Activated CD4-positive, alpha-beta T cell treated with anti-CD3 and anti-CD28 coated beads, Interleukin-10, Interleukin-2, amounts not matched to agents 100 ng/mL and 50 ng/mL, durations not matched to agents 16 hours and 8 hours (primary cell): ENCODE measurements at regions not wholly inside any gene's neighbourhood (a gene's known extent, or its start where the extent isn't known, plus 50 kb on each side); places are given as distances from the start of the nearest gene placed in this dataset.

Experiments
- DNase-seq: peaks from one replicate; pipeline ENCODE4 v3.0.0-alpha.2; 2020

DNA sequence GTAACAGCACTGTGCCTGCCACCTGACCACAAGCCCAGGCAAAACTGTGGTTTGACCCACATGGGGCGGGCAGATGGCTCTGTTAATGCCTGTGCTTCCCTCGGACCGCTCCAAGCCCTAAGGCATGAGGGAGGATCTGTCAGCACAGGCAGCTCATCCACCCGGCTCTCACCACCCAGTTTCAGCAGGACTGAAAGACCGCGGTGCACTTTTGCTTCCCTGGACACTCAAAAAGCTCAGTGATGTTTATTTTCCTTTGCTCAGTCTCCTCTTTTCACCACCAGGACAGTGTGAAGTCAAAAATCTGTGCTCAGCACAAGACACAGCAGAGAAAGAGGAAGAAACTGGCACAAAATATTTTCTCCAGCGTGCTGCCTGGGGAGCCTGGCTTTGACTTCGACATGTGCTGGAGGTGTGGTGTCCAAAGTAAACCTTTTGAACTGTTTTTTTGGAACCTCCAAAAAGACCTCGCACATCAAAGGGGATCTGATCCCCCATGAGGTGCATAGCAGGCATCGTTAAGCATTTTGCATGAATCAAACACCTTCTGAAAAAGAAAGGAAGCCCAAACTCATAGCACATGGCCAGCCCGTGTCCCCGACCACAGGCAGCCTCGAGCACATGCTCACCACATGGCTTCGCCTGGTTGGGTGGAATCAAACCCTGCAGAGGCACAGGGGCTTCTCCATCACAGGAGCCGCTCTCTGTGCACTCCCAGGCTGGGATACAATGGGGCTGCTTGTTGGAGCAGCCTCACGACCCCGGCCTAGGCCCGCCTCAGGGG lies 441.7 kb upstream of the JARID2 start:
- DNase-seq: no peak

DNA sequence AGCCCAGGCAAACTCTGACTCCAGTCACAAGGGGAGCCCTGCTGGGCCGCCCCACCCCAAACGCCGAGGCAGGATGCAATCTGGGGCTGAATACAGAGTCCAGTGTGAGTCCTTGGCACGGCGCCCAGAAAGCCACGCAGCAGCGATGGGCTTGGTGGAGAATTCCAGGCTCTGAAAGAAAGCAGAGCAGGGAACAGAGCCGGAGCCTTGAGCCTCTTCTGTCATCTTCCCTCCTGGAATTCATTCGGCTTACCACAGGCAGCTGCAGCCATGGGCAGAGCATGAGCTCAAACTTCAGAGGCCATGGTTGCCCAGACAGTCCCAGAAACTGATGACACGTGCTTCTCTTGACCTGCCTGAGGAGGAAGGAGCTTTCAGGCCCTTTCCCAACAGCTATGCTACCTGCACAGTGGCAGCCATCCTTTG lies 441.1 kb upstream of the JARID2 start:
- DNase-seq: no peak

DNA sequence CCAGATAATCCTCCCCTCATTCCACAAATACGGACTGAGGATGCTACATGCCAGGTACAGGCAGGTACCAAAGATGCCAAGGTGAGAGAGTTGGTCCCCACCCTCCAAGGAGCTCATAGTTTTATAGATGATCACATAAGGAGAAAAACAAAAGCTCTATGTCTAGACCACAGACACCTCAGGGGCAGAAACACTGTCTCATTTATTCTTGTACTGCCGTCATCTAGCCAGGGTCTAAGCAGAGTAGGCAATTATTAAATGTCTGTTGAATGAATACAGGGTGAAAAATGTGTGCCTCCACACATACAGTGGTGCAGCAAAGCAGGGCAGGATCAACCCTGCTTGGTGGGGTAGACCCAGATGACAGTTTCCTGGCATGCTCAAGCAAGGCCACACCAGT lies 439.8 kb upstream of the JARID2 start:
- DNase-seq: no peak

DNA sequence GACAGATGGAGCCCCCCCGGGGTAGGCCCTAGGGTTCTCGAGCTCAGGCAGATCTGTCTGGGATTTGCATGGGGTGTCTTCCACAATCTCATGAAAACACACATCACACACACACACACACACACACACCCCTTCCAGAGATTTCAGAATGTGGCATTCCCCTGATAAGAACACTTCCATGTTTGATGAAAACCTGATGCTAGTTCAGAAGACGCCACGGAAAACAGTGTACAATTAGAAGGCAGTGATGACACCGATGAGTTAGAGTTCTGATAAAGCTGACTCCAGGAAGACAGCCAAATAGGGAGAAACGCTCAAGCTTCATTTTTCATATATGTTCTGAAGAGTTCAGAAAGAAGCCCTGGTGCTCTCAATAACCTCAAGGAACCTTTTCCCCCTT lies 438.7 kb upstream of the JARID2 start:
- no peak for DNase-seq

DNA sequence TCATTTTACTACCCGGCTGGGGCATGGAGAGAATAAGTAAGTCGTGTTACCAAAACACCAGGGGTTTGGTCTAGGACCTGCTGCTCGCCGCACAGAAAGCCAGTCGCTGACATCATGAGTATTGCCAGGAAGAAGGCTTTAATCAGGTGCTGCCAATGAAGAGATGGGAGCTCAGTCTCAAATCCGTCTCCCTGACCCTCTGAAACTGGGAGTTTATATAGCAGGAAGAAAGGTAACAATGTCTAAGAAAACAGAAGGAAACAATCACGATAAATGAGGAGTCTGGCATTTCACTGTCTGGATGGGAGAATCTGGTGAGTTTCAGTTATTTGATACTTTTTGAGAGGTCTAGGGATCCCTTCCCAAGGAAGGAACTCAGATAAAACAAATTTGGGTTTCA lies 437.9 kb upstream of the JARID2 start:
- DNase-seq: no peak

DNA sequence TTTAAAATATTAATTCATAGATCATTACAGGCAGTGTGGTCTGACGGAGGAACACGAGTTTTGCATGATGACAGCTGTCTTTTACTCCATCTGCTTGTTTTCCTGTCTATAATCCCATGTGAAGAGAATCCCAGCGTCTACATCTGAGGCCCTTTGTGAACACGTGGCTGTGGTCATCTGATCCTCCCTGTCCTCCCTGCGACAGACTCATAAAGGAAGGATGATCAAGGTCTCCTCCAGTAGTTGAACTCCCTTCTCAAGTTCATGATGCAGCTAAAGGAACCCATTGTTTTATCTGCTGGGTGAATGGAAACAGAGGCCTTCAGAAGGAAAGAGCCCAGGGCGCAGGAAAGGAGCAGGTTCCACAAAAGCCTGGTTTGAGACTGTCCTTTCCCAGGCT lies 435.8 kb upstream of the JARID2 start:
- no peak for DNase-seq

DNA sequence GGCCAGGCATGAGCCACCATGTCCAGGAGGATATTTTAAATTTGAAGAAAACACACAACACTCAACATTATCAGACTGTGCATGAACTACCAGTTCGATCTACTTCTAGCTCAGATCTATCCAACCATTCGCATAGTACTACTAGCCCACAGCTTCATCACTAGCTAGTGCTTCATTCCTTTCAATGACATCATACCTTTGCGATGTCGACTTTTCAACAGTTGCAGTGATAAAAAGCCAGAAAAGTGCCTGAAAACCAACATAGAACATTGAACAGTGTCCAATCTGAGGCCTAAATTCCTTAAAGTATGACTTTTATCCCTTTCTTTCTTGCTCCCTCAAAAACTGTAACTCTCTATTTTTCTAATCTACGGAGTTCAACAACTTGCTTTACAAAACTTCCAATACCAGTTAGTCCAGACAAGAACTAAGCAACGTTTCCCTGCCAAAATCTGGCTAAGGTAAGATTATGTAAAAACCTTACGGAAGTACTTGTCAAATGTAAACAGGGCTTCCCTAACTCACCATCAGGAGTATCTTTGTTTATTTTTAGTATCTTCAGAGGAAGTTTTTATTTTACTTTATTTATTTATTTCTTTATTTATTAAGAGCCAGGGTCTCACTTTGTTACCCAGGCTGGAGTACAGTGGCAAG lies 434.0 kb upstream of the JARID2 start:
- DNase-seq: no peak

DNA sequence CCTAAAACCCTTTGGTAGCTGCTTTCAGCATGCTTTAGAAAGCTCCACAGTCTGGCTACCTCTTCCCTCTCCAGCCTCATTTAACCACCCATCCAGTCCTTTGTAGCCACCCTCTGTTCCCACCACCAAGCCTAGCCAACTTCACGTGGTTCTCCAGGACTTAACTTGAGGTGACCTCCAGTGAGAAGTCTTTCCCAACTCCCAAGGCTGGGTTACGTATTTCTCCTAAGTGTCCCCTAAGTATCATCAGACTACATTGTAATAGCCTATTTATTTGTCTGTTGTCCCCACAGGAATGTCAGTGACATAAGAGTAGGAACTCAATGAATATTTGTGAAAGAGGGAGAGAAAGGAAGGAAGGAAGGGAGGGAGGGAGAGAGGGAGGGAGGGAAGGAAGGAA lies 431.9 kb upstream of the JARID2 start:
- no peak for DNase-seq

DNA sequence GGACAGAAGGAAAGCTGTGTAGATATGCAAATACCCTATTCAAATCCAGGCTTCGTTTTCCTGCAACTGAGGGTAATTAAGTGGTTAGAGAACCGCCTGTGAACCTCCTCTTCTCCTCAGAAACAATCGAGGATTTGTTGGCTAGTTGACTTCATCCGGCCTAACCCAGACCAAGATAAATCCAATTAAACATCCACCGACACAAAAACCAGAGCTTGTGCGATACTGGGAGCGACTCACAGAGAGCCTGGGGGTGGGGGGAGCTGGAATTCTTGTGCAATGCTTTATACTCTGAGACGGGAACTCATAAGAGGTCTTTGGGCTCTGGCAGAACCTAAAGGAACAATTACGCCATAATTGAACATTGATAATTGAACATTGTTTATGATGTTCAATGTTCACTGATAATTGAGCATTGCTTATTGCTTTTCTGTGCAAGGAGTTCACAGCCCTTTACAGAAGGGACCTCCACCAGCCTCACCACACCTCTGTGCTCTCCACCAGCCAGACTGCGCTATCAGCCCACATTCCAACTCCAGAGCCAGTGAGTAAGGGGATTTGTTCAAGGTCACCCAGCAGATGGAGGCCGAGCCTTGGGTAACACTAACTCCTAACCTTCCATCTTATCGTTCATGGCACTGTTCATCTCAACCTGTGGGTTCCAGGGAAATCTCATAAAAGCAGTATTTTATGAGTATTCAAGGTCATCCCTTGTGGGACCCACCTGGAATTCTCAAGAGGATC lies 429.6 kb upstream of the JARID2 start:
- DNase-seq: no peak

DNA sequence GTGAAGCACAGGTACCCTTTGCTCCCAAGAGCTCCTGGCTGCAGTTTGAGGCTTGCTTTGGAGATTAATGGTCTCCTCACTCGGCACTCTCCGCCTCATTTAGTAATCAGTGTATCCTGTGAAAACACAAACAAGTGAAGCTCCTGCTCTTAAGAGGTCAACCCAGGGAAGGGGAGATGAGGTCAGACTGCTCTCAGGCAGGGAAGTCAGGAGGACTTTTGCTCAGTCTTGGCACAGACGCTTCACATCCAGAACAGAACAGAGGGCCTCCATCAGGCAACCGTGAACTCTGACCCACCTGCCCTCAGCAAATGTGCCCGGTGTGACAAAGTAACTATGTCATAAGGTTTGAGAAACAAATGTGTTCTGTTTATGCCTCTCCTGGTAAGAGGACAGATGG lies 428.8 kb upstream of the JARID2 start:
- DNase-seq: no peak

DNA sequence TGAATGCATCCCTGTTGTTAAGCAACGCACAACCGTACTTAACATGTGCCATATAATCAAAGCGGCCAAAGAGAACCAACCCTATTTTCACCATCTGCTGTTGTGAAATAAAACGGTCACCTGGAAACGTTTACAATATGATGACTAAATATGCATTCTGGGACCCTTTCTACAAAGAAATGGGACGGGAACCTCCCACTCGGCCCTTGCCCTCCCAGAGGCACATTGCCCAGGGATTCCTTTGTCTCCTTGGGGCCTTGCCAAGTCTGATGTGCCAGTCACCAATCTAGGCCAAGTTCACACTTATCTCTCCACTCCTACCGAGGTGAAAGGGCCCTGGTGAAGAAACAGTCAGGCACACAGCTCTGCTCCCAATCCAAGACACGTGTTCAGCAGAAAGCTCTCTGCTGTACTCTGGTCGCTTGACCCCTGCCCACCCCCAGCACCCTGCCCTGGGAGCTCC lies 427.4 kb upstream of the JARID2 start:
- no peak for DNase-seq

DNA sequence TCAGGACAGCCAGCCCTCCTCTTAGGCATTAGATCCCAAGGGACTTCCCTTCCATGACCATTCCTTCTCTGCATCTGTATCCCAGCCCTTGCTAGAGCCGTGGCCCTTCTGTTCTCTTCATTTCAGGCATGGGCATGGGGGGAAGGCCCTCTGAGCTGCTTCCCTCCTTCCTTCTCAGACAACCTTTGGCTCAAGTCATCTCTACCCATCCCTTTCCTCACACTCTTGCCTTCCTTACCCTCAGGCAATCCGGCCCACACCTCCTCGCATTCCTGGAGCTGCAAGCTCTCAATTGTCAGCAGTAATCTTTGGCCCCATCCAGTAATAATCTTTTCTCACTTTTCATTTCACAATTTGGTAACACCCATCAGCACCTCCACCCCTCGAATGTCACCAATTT lies 426.9 kb upstream of the JARID2 start:
- DNase-seq: no peak

DNA sequence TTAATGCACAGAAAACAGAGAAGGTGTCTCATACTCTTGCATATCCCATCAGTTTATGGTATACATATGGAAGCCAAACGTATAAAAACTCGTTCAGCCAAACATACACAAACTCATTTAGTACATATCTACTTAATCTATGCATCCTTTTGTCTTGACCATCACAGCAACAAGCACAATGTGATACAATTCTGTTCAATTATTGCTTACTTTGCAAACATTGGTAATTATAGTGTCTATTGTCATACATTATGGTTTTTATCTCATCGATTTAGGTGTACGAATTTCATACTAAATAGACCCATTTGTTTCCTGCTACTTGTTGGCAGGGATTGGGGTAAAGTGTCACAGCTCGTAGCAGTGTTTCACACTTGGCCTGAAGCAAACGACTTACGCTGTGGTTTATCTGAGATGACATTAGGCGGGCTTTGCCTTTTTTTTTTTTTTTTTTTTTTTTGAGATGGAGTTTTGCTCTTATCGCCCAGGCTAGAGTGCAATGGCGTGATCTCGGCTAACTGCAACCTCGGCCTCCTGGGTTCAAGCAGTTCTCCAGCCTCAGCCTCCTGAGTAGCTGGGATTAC lies 425.9 kb upstream of the JARID2 start:
- no peak for DNase-seq

DNA sequence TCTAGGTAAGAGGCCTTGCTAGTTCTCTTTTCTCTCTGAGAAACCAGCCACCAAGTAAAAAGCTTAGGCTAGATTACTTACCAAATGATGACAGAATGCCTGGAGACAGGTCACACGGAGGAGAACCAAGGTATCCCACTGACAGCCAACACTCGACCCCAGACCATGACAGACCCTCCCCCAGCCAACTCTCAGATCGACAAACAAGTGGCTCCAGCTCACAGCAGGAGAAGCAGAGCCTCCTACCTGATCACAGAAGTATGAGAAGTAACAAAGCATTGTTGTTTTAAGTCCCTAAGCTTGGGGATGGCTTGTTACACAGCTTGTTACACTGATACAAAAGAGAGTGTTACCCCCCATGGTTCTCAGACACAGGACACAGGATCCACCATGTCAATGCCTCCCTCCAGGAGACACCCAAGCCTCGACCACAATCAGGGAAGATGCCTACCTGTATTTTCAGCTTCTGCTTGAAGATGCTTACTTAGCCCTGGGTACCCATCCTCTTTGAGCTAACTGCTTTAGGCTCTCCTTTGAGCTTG lies 423.8 kb upstream of the JARID2 start:
- no peak for DNase-seq

DNA sequence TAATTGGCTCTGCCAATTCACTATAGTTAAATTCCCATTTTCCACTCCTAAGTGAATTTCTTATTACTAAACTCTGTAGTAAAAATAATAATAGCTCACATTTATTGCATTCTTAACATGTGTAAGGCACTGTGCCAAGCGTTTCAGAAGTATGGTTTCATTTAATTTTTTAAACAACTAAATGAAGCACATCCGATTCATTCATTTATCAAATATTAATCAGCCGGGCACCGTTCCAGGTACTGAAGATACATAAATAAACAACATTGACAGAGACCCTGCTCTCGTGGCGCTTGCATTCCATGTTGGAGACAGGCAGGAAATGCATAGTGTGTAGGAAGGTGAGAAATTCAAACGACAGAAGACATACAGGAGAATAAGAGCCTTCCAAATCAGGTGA lies 423.2 kb upstream of the JARID2 start:
- no peak for DNase-seq

DNA sequence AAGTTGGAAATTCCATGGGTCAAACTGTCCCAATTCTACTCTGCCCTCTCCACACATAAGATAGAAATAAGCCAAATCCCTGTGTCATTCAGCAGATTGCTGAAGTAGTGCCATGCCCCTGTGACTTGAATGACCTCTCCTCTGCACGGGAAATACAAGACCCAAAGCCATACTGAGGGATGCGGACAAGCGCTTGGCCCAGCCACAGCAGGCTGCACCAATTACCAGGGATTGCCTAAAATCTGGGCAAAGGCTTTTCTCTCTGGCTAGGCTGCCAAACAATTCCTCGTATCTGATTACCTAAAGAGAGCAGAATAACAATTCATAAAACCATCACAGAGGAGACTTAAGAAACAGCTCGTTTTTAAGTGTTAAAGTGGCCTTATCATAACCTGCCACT lies 421.8 kb upstream of the JARID2 start:
- DNase-seq: no peak

DNA sequence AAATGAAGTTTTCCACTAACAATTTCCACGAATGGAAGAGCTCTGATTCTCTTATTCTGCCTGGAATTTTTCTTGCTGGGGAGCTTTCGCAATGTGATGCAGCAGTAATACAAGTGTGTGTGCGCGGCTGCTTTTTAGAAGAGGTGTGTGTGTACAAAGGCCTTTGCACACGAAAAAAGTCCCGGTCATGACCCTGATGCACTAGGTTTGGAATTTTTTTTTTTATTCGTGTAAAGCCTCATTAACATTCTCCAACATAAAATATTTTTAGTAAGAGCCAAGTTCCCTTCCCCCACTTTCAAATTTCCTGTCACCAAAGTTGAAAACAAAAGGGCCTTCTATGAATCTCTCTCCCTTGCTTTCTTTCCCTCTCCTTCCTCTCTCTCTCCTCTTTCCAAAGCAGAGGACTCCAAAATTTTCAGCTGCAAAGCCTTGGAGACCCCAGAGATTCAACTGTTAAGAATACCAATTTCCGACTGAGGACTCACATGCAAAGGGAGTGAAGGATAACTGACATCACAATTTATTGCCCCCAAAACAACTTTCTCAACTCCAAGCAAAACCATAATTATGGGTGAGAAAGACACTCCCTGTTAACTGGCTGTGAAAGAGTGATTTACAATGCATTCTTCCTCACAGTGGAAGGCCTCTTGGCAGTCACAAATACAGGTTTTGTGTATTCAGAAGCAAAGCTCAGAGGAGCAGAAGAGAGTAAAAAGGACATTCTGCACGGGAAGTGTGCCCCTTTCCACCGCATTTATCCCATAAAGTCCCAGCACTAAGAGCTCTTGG lies 421.2 kb upstream of the JARID2 start:
- DNase-seq: no peak

DNA sequence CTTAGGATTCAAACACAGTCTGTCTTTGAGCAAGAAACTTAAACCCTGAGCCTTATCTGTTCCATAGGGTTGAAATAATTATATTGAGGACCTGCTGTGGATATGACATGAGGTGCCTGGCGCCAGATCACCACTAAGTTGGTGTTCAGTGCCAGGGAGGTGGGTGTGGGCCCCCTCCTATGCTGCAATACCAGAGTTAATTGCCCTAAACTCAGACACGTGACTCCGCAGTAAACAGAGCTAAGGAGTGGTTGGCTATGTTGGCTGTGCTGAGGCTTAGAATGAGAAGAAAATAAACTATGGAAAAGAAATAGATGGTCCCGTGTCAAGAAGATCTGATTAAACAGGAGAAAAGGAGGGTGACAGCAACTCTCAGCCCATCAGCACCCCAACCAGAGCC lies 419.4 kb upstream of the JARID2 start:
- DNase-seq: no peak

DNA sequence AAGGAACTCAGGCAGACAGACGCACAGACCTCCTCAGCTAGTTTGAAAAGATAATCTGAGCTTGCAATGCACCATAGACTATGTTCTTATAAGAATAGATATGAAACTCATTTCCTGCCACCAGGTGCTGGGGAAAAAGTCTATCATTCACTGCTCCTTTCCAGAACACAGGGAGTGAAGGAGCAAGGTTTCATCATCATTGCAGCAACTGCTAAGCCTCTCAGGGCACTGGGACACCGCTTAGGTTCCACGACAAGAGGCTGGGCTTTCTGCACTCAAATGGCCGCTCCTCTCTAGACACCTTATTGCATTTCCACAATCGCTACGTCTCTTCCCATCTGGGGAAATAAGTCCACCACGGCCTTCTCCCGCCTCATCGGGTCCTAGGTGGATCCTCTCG lies 418.5 kb upstream of the JARID2 start:
- DNase-seq: no peak

DNA sequence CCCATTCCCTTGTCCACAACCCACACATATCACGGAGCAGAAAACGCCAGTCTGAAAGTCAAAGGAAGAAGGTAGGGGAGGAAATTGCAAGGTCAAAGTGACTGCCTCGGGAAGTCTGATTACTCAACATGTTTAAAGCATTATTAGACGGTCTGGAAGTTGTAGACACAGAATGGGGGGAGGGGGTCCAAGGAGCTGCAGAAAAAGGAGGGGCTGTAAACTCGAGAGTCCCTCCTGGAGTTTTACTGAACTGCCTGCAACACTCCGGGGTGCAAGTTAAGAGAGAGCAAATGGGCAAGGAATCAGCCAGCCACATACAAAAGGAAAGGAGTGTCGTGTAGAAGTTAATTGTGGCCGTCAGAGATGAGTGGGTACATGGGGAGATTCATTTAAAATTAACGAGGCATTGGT lies 417.7 kb upstream of the JARID2 start:
- DNase-seq: no peak

DNA sequence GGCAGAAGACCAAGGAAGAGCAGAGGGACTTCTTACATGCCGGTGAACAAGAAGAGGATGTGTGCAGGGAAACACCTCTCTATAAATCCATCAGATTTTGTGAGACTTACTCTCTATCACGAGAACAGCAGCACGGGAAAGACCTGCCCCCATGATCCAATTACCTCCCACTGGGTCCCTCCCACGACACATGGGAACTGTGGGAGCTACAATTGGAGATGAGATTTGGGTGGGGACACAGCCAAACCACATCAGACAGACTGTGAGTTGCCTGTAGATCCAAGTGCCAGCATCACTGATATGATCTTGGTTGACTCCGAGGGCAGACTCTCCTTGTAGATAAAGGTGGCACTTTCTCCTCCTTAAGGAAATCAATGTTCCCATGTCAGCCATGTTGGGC lies 414.8 kb upstream of the JARID2 start:
- DNase-seq: no peak

DNA sequence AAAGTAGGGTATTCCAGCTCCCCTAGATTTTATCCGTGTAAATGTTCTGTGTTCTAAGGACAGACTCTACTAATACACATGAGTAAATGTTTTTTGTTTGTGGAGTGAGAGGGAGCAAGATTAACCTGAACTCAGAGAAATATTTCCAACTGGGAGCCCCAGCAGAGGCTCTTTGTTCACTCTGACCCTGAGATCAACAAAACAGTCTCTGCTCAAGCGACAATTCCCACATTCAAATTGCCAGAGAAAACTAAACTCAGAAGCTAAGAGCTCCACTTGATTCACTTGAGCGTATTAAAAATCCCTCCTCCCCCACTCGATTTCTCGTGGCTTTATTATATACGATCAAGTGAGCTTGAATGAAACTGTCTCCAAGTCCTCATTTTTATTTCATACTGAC lies 413.9 kb upstream of the JARID2 start:
- DNase-seq: no peak

DNA sequence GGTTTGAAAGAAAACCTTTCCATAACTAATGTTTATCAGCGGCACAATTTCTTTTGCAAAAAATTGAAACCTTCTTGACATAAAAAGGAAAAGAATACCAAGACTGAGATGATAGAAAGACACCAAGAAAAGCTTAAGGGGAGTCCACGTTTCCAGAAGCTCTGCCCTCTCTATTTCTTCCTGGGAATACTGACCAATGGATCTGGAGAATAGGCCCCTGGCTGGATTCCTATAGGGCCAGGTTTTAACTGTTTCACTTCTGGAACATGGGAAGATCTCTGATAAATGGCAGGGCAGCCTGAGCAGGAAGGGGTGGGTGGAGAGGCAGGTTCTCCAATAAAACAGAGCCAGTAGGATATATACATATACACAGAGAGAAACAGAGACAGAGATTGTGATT lies 413.4 kb upstream of the JARID2 start:
- DNase-seq: no peak
